HepG2 (cell line): ENCODE measurements at regions not wholly inside any gene's neighbourhood (a gene's known extent, or its start where the extent isn't known, plus 50 kb on each side); places are given as distances from the start of the nearest gene placed in this dataset.

Experiments
- IRX3 ChIP-seq: sonication (generic); formaldehyde crosslinking; IDR thresholded peaks from 2 replicates; pipeline ENCODE4 v1.8.1; 2023; ENCODE audit warnings: mild to moderate bottlenecking, low read depth, missing genetic modification reagents, borderline replicate concordance
- TMF1 ChIP-seq: sonication (generic); formaldehyde crosslinking; IDR thresholded peaks from 2 replicates; pipeline ENCODE4 v1.8.1; 2022; ENCODE audit warnings: low read depth, missing genetic modification reagents
- ZBTB7A ChIP-seq: sonication (generic); formaldehyde crosslinking; IDR thresholded peaks from 2 replicates; pipeline ENCODE4 v1.8.0; 2022; ENCODE audit warnings: mild to moderate bottlenecking, missing genetic modification reagents
- TF ChIP-seq, protein P1 (sequence below): IDR thresholded peaks from 2 replicates; pipeline ENCODE4 v1.6.1; 2016

DNA sequence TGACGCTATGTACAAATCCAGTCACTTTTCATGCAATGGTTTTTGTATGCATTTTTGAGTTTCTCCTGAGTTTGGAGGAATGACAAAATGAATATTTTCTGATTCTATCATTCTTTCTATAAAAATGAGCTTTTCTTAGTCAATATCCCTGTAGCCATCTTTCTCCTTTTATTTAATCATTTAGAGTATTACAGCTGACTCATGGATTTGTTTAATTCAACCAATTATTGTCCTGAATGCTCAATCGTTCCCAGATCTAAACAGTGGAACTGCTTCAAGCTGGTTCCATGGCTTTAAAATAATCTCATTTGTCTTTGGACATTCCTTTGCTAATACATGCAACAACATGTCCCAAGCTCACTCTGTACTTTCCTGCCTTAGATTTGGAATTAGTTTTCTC is 368.8 kb downstream of the ADCYAP1 start:
- TF ChIP-seq IRX3 (CRISPR knock-in tag), result no peak
- TF ChIP-seq, protein P1, sequence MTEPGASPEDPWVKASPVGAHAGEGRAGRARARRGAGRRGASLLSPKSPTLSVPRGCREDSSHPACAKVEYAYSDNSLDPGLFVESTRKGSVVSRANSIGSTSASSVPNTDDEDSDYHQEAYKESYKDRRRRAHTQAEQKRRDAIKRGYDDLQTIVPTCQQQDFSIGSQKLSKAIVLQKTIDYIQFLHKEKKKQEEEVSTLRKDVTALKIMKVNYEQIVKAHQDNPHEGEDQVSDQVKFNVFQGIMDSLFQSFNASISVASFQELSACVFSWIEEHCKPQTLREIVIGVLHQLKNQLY, result no peak
- no peak for TF ChIP-seq TMF1 (CRISPR knock-in tag)
- TF ChIP-seq ZBTB7A (CRISPR knock-in tag), result no peak
